Psoas muscle (tissue), 7 donors: ENCODE measurements at regions not wholly inside any gene's neighbourhood (a gene's known extent, or its start where the extent isn't known, plus 50 kb on each side); places are given as distances from the start of the nearest gene placed in this dataset.

Source experiments
- ATAC-seq, 4 donors: fragments of 200-7000 bp; cut with Tn5 transposase; one replicate each; pipeline ENCODE4 v1.9.1; 2020; ENCODE audit warnings: moderate library complexity in 3 of 4, mild to moderate bottlenecking in 2 of 4
- DNase-seq, 2 donors: peaks; one replicate each; pipeline ENCODE4 v3.0.0-alpha.2; 2020
- H3K27ac ChIP-seq: fragments of 200-600 bp; one replicate; pipeline ENCODE4 v1.8.0; 2022
- H3K27me3 ChIP-seq, 3 donors: fragments of 200-600 bp in 1 of 3; one replicate each; pipeline versions ENCODE4 v1.6.1 to v1.8.0; 2013 to 2022; ENCODE audit warnings: low read length in 2 of 3, mild to moderate bottlenecking in 2 of 3, moderate library complexity in 1 of 3; ENCODE audit not compliant: insufficient read depth in 3 of 3
- H3K36me3 ChIP-seq, 2 donors: fragments of 200-600 bp in 1 of 2; one replicate each; pipeline versions ENCODE4 v1.6.1 to v1.8.0; 2013 to 2022; ENCODE audit warnings: low read depth in 1 of 2, mild to moderate bottlenecking in 1 of 2, moderate library complexity in 1 of 2; ENCODE audit not compliant: insufficient read depth in 1 of 2
- H3K4me1 ChIP-seq: fragments of 200-600 bp; one replicate; pipeline ENCODE4 v1.8.0; 2022
- H3K4me3 ChIP-seq: fragments of 200-600 bp; one replicate; pipeline ENCODE4 v1.8.0; 2022; ENCODE audit warnings: mild to moderate bottlenecking
- H3K9me3 ChIP-seq: fragments of 200-600 bp; one replicate; pipeline ENCODE4 v1.8.0; 2022
- CTCF ChIP-seq: fragments of 200-600 bp; IDR thresholded peaks from one replicate; pipeline ENCODE4 v1.8.0; 2022; ENCODE audit warnings: antibody characterized with exemption
- WGBS, 3 donors: extraction: QIAGEN DNeasy Blood & Tissue Kit; methylation state at CpG; one replicate each; pipeline versions ENCODE4 v1.1.6 to v1.1.7; 2013; 5-methylcytosine and 5-hydroxymethylcytosine counted together
- intact Hi-C, 2 donors: fragments of 100-400 bp; cut with DNase I; formaldehyde crosslinking; loops; one replicate each; pipeline versions ENCODE4 v1.11.0 to v1.14.2; 2022
- donor health status: healthy with polysubstance abuse.
- donor health status: DM: no; HTN: no; CAD: no; lungs with moderate emphysema.
- donor health status: Bipolar disorder and iron deficiency.
- donor health status: healthy.
- donor health status: DM: yes; HTN: yes; CAD: no.
- donor health status: DM: no; HTN: no; CAD: no.
- donor health status: DM: yes; HTN: yes; CAD: no.

GRCh38 chr12:126030573-126030972 is 965.3 kb downstream of the AACS start:
- no peak for ATAC-seq
- TF ChIP-seq CTCF, result no peak
- no peak overlapping the region for H3K4me3 ChIP-seq
- 49 to 55% (median 52%) methylated on average over 8 of the region's 8 CpGs for WGBS, 3 donors
- no peak overlapping the region for H3K27ac ChIP-seq
- H3K36me3 ChIP-seq, result no peaks in the 10 kb centered on the region
- intact Hi-C loops, result no loop called here
- no peaks in the 10 kb centered on the region for H3K4me1 ChIP-seq
- no peaks in the 10 kb centered on the region for H3K9me3 ChIP-seq
- DNase-seq, result no peak
- H3K27me3 ChIP-seq, result no peaks in the 10 kb centered on the region

GRCh38 chr12:126033751-126034150 is 968.5 kb downstream of the AACS start:
- Histone ChIP-seq H3K4me1 (no peaks in the 10 kb centered on the region), H3K27me3 (no peaks in the 10 kb centered on the region), H3K9me3 (no peaks in the 10 kb centered on the region), H3K27ac (no peak overlapping the region), H3K36me3 (no peaks in the 10 kb centered on the region), H3K4me3 (no peak overlapping the region)
- WGBS, 3 donors, result 46 to 57% (median 54%) methylated on average over 3 of the region's 3 CpGs
- intact Hi-C loops, result no loop called here
- no peak for ATAC-seq
- DNase-seq, result no peak
- TF ChIP-seq CTCF, result no peak

GRCh38 chr12:126036348-126036747 is 971.1 kb downstream of the AACS start:
- H3K4me1 ChIP-seq, result no peaks in the 10 kb centered on the region
- no peak overlapping the region for H3K4me3 ChIP-seq
- no peak for TF ChIP-seq CTCF
- H3K27me3 ChIP-seq, result no peaks in the 10 kb centered on the region
- no peak overlapping the region for H3K27ac ChIP-seq
- intact Hi-C loops, result no loop called here
- no peaks in the 10 kb centered on the region for H3K36me3 ChIP-seq
- H3K9me3 ChIP-seq, result no peaks in the 10 kb centered on the region
- ATAC-seq, result no peak
- DNase-seq, result no peak

GRCh38 chr12:126038434-126038833 is 973.2 kb downstream of the AACS start:
- TF ChIP-seq CTCF, result no peak
- Histone ChIP-seq H3K9me3 (no peaks in the 10 kb centered on the region), H3K4me1 (no peaks in the 10 kb centered on the region), H3K4me3 (no peak overlapping the region), H3K27me3 (no peaks in the 10 kb centered on the region), H3K36me3 (no peaks in the 10 kb centered on the region), H3K27ac (no peak overlapping the region)
- ATAC-seq (no peak), DNase-seq (no peak)
- intact Hi-C loops, result no loop called here
- WGBS, 3 donors, result 55 to 72% (median 65%) methylated on average over 1 of the region's 1 CpG

GRCh38 chr12:126040307-126040706 is 975.1 kb downstream of the AACS start:
- intact Hi-C loops, result no loop called here
- DNase-seq, result no peak
- H3K36me3 ChIP-seq, result no peaks in the 10 kb centered on the region
- no peak overlapping the region for H3K27ac ChIP-seq
- no peaks in the 10 kb centered on the region for H3K9me3 ChIP-seq
- WGBS, 3 donors, result 78 to 82% (median 79%) methylated on average over 5 of the region's 5 CpGs
- no peak for ATAC-seq
- H3K27me3 ChIP-seq, result no peaks in the 10 kb centered on the region
- TF ChIP-seq CTCF, result no peak
- H3K4me1 ChIP-seq, result no peaks in the 10 kb centered on the region
- no peak overlapping the region for H3K4me3 ChIP-seq
